SK-N-MC (cell line): ENCODE measurements at regions not wholly inside any gene's neighbourhood (a gene's known extent, or its start where the extent isn't known, plus 50 kb on each side); places are given as distances from the start of the nearest gene placed in this dataset.

Source experiments
- EZH2 ChIP-seq: fragments of 200-600 bp; sonication (generic); IDR thresholded peaks from one replicate; pipeline ENCODE4 v1.6.1; 2017; ENCODE audit warnings: antibody characterized with exemption
- POLR2AphosphoS5 ChIP-seq: IDR thresholded peaks from 2 replicates; pipeline ENCODE4 v1.6.1; 2012; ENCODE audit warnings: mild to moderate bottlenecking, low read depth, low read length, borderline replicate concordance

DNA sequence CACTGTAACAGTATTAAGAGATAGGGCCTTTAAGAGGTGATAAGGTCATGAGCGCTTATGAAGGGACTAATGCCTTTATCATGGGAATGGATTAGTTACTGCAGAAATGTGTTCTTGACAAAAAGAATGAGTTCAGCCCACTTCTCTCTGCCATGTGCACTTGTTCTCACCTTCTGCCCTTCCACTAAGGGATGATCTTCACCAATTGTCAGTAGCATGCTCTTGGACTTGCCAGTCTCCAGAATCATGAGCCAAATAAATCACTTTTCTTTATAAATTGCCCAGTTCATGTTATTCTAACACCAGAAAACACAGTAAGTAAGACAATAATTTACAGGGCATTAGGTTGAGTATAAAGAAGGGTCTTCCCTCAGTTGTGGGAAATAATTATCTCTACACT lies 189.1 kb downstream of the CRPPA start:
- TF ChIP-seq POLR2AphosphoS5: no peak
- TF ChIP-seq EZH2: no peak
